ENCODE measurements at regions not wholly inside any gene's neighbourhood (a gene's known extent, or its start where the extent isn't known, plus 50 kb on each side); places are given as distances from the start of the nearest gene placed in this dataset.

GRCh38 chr18:10398571-10398970, 55.9 kb upstream of the APCDD1 start (continued):
- TF ChIP-seq ZNF462 (CRISPR knock-in tag; IDR thresholded peaks at IDR 0.05) = no peak
- no peak for TF ChIP-seq ZNF331 (CRISPR knock-in tag; IDR thresholded peaks at IDR 0.05; ENCODE audit: low read depth)
- no peak for TF ChIP-seq JUNB (IDR thresholded peaks at IDR 0.05; ENCODE audit: unreplicated experiment)
- no peak for TF ChIP-seq EZH2phosphoT487 (IDR thresholded peaks at IDR 0.05; ENCODE audit: unreplicated experiment)
- no peak for TF ChIP-seq REST (IDR thresholded peaks at IDR 0.05; ENCODE audit: unreplicated experiment)

- Histone ChIP-seq H3K27me3 (ENCODE audit: insufficient read depth) (no peaks in the 10 kb centered on the region), H3K4me3 (no peak overlapping the region), H2AFZ (no peak overlapping the region), H3K36me3 (ENCODE audit: insufficient read depth) (no peaks in the 10 kb centered on the region), H3K4me1 (ENCODE audit: insufficient read depth) (peaks cover 5% of the 10 kb centered on the region), H3K9me2 (ENCODE audit: insufficient read depth) (no peaks in the 10 kb centered on the region), H3K4me2 (no peak overlapping the region), H4K20me1 (replicated peaks; ENCODE audit: insufficient read depth) (no peaks in the 10 kb centered on the region), H3K27ac (ENCODE audit: low read depth) (no peak overlapping the region), H3K79me2 (replicated peaks; ENCODE audit: insufficient read depth) (no peaks in the 10 kb centered on the region), H3F3A (replicated peaks; ENCODE audit: low read depth) (no peaks in the 10 kb centered on the region)
- DNase-seq (ENCODE audit: low spot score) (no peak), ATAC-seq (no peak)
- no peak overlapping the region for H3K4me3 Mint-ChIP-seq
- H3K27ac Mint-ChIP-seq = no peak overlapping the region
- no peaks in the 10 kb centered on the region for H3K9me3 Mint-ChIP-seq
- H3K4me1 Mint-ChIP-seq = peaks cover 27% of the 10 kb centered on the region
- H3K27me3 Mint-ChIP-seq (ENCODE audit: insufficient read depth, low read depth, poor library complexity) = peaks cover 3% of the 10 kb centered on the region
- no peaks in the 10 kb centered on the region for H3K36me3 Mint-ChIP-seq (ENCODE audit: low read depth)
- TF ChIP-seq ZNF114 (CRISPR knock-in tag; IDR thresholded peaks at IDR 0.05) (no peak), CREB1 (CRISPR knock-in tag; IDR thresholded peaks at IDR 0.05; ENCODE audit: low read depth) (no peak), JUNB (IDR thresholded peaks at IDR 0.05; ENCODE audit: unreplicated experiment) (no peak), ZNF331 (CRISPR knock-in tag; IDR thresholded peaks at IDR 0.05; ENCODE audit: low read depth) (no peak)
Observed at GRCh38 chr18:10399465-10399864, 55.0 kb upstream of the APCDD1 start.
